Stimulated activated CD8-positive, alpha-beta memory T cell treated with anti-CD3 and anti-CD28 coated beads, Interleukin-7, amount 100 ng/mL, for 24 hours (primary cell): ENCODE measurements at regions not wholly inside any gene's neighbourhood (a gene's known extent, or its start where the extent isn't known, plus 50 kb on each side); places are given as distances from the start of the nearest gene placed in this dataset.
A peak's percentile ranks its signal among the peaks of the same experiment; 100 is the strongest.
"Not testable (repeated sequence)": the region's sequence is repeated elsewhere in the genome, so short reads cannot be mapped to it uniquely, and the experiment has no call there.

Experiments used
- DNase-seq: peaks from one replicate; pipeline ENCODE4 v3.0.0-alpha.2; 2020; ENCODE audit warnings: low read depth

DNA sequence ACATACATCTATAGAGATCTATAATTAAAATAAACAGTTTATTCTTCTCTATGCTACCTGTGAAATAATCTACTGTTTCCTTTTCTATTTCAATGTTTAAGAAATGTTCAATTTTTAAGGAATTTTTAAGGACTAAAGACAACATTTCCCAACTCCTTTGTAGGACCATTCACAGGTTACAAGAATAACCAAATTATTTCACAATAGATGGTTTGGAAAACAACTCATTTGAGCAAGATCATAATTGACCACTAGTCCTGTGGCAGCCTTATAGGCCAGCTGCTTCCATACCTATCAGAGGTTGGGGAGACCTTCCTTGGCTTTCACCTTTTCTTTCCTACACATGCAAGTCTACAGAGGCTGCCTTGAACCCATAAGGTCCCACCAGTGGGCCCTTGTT lies 193.7 kb downstream of the TTC39B start:
- DNase-seq, result no peak

- DNase-seq, result no peak
Observed at GRCh38 chr9:15111071-15111470, 195.9 kb downstream of the TTC39B start.

DNA sequence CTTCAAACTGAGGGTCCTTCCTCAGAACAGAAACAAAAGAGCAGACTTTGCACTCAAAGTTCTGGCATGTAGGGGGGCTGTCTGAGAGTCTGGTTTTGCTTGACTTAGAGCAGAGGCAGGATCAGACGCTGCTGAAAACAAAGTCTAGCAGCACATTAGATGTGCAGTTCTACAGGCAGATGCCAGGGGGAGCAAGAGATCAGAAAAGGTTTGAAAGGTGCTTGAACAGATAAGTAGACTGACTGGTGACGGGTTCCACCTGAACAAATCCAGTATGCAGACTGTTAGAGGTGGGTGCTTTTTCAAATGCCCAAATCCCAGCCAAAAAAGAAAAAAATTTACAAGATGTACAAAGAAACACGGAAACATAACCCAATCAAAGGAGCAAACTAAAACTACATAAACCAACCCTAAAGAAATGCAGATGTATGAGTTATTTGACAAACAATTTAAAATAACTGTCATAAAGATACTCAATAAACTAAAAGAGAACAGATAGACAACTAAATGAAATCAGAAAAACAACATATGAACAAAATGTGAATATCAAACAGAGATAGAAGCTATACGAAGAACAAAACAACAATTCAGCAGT lies 194.7 kb upstream of the FREM1 start:
- DNase-seq, result peak; percentile 6

DNA sequence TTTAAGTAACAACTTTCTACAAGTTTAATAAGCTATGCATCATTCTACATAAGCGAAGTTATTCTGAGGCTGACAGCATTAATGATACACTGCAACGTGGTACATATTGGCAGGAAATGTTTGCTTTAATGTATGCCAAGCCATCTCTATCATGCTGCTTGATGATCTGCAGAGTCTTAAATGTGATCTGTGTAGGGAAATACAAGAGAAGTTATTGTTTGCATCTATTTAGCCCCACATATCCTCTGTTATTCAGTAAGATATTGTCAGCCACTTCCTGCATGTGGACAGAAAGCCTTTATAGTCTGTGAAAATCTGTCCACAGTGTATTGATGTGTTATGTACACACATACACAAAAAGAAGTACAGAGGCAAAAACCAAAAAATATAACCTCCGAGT lies 193.1 kb upstream of the FREM1 start:
- no peak for DNase-seq

DNA sequence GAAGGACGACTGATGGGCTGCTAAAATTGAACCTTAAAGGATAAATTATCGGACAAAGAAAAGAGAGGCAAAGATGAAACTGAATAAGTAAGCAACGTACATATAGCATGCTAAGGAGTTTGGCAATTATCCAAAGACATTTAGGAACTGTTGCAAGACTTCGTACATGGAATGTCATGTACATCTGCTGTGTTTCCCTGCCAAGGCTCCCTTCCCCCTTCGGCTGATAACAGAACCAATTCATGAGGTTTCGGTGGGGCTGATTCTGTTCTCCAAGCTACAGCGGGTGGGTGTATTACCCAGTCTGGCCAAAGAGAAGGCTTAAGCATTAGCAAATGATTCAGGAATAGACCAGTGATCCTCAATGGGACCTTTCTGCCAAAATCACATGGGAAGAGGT lies 190.9 kb upstream of the FREM1 start:
- DNase-seq, result no peak

DNA sequence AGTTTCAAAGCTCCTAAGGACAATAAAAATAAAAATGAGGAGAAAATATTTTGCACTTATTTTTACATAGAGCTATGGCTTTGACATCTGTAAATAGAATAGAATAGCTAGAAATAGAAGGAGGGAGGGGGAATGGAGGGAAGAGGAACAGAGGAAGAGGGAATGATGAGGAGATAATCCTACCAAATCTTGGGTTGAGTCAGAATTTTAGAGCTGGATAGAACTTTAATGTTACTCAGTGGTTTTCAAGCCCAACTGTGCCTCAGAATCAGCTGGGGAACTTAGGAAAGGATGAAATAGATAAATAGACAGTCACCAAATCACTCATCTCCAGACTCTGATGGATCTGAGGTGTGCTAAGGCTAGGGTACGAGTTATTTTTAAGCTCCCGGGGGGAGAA lies 190.3 kb upstream of the FREM1 start:
- no peak for DNase-seq

DNA sequence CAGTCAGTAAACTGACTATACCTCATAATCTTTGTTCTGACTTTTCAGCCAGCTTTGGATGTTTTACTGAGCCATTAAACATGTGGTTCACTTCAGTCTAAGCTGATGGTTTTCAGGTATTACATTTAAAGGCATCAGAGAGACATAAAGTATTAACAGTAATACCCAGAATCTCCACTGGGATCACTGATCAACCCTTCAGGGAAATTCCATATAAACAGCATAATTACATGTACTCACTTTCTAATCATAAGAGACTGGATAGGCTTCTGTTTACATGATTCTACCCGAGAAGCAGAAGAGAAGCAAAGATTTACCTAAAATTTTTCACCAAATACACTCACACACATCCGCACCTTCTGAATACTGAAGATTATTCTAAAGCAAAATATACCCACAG lies 186.7 kb upstream of the FREM1 start:
- no peak for DNase-seq

DNA sequence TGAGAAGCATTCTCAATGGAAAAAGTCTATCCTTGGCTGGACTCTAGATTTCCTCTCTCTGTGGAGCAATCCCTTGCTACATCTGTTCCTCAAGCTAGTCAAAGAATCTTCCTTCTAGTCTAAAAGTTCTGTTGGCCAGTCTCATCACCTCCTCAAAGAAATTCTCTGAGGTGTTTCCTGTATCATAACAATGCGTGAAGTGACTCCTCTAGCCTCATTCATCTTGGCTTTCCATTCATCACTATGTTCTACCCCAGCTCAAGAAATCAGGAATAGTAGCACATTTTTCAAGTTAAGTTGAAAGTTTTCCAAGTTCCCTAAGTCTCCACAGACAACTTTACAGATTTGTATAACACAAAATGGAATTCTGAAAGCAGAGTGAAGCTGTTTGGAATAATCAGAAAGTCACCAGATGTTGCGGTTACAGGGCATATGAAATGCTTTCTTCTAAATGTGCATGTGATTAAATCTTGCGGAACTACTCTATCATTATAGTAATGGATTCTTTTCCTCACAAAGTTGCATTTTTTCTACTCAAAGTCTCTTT lies 176.6 kb upstream of the FREM1 start:
- no peak for DNase-seq

GRCh38 chr9:15086156-15086763 lies 176.0 kb upstream of the FREM1 start:
- no peak for DNase-seq

DNA sequence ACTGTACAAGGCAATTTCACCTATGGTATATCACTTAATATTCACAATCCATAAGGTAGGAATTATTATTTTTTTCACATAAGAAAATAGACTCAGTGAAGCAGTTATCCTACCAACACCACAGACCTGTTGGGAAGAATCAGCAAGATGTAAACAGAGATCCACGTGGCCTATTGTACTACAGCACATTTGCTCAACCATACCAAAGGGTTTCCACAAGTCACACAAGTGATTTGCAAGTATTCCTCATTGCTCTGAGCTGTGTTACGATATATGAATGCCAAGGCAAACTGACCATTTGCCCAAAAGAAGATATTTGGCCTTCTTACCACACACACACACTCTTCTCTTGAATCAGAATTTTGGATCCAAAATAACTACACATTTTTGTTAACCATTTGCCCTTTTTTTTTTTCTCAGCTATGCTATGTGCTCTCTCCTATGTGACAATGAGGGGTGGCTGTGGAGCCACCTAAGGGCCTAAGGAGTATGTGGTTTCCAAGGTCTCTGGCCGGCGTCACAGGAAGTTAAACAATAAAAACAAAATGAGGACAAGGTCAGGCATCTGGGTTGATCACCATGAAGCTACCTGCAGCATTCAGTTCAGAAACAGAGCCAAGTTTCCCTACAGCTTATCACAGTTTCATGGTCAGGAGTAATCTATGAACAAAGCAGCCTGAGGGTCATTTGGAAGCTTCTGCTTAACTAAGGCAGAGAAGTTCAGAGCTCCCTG lies 171.0 kb upstream of the FREM1 start:
- no peak for DNase-seq

DNA sequence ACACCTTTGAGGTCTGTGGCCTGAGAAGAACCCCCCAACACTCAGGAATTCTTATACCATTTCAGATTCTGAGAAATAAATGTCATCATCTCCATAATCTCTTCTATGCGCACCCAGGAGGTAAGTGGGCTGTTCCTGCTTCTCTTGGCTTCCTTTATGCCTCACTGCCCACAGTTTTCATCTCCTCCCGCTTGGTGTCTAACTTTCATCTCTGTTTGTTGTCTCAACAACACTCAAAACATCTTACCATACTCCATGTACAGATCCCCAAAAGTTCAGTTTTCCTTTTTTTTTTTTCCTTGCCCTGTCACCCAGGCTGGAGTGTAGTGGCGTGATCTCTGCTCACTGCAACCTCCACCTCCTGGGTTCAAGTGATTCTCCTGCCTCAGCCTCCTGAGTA lies 170.2 kb upstream of the FREM1 start:
- no peak for DNase-seq

GRCh38 chr9:15079989-15080388 lies 169.8 kb upstream of the FREM1 start:
- DNase-seq, result no peak

DNA sequence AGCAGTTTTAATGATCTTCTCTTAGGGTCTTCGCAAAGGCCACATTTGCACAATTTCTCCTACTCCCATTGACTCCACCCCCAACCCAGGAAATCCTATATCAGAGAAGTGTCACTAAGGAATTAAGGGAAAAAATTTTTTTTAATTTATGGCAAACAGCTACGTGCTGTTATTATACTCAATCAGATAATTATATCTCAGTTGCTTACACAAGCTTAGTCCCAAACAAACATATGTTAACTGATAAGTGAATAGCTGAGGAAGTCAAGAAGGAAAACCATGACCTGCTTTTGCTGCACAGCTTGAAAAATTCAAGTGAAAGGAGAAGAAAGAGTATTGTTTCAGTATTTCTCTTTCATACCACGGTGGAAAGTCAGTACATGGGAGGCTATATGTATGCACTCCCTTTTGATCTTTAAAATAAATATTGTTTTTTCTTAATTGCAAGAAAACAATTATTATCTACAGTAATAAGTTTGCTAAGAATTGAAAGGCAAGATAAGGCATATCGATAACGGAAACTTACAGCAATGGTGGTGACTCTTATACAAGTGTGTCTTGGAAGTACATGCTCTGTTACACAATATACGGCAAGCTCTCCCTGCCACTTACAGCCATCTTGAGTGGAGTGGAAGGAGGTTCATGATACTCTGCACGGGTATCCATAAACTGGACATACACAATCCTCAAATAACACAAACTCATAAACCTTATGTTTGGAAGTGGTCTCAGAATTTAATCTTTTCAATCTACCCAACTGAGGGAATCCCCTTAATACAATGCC lies 167.9 kb upstream of the FREM1 start:
- DNase-seq, result no peak

DNA sequence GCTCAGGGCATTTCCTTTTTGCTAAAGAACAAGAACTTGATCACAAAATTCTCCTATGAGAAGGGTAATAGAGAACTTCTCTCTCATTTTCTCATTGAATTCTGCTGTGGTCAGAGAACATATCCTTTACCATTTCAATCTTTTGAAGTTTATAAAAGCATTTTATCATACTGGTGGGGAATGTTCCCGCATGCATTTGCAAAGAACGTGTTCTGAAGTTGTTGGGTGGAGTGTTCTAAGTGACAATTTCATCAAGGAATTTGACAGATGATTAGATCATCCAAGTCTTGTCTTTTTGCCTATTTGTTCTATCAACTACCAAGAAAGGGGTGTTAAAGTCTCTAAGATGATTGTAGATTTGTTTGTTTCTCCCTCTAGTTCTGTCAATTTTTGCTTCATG lies 163.4 kb upstream of the FREM1 start:
- DNase-seq, result no peak

- no peak for DNase-seq
Observed at GRCh38 chr9:15070716-15071115, 160.5 kb upstream of the FREM1 start.

DNA sequence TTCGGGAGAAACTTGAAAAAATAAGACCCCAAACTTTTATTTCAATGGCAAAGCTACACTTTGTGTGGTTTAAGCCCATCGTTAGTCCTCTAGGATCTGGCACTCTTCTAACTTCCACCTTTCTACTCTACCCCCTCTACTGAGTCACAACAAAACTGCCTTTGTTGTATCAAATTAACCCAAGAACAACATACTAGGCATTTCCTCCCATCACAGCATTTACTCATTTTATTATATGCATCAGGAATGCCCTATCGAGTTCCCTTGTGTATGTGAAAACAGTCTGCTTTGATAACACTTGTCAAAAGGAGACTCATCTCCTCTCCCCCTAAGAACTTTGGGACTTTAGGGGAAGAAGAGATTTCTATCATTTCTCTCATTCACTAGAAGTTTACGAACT lies 158.9 kb upstream of the FREM1 start:
- DNase-seq, result no peak

DNA sequence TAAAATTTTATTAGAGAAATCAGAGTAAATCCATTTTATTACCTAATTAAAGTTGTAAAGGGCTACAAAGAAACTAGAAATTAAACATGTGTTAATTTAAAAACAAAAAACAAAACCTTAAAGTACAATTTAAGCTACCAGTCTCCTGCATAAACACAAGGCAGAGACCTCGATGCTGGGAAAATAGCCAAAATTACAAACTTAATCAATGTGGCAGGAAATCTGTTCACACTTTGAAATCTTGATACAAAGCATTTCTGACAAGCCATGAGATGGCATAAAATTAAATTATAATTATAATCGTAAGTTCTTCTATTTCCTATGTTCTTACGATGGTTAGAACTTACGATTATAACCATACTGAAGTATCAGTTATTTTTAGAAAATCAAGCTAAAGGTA lies 158.0 kb upstream of the FREM1 start:
- no peak for DNase-seq

DNA sequence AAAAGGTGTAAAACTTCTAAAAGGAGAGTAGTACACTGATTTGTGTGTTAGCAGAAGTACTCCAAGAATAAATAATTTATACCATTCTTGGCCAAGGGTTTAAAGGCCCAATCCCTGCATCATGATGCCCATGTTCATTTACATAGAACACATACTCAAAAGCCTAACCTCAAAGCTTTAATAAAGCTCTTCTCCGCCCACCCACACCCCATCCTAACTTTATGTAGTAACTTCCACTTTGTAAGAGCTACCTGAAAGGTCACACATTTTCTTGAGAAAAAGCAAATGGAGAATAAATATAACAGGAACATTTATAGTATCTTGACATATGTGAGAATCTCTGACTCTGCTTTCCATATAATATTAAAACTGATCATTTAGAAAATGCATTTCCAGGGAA lies 148.8 kb upstream of the FREM1 start:
- no peak for DNase-seq

DNA sequence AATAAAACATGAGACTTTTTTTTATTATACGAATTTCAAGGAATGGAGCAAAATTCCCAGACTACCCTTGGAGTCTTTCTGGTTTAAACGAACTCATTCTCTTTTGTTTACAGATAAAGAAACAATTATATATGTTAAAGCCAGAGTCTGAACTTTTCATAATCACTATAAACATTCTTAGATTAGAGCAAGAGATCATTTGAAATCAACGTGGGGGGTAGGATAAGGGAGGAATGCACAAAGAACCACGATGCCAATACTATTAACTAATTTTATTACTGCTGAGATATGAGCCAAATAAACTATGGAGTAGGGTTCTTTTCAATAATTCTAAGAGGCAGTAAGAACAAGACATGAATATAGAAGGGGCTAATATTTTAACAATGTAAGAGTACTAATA lies 148.0 kb upstream of the FREM1 start:
- no peak for DNase-seq

DNA sequence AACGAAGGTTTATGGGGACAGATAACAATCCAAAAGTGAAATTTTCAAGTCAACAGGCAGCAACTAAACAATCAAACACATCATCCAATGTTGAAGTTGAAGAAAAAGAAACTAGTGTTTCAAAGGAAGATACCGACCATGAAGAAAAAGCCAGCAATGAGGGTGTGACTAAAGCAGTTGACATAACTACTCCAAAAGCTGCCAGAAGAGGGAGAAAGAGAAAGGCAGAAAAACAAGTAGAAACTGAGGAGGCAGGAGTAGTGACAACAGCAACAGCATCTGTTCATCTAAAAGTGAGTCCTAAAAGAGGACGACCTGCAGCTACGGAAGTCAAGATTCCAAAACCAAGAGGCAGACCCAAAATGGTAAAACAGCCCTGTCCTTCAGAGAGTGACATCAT lies 145.1 kb upstream of the FREM1 start:
- not testable (repeated sequence) for DNase-seq

- DNase-seq, result no peak
Observed at GRCh38 chr9:15048772-15049171, 138.5 kb upstream of the FREM1 start.

DNA sequence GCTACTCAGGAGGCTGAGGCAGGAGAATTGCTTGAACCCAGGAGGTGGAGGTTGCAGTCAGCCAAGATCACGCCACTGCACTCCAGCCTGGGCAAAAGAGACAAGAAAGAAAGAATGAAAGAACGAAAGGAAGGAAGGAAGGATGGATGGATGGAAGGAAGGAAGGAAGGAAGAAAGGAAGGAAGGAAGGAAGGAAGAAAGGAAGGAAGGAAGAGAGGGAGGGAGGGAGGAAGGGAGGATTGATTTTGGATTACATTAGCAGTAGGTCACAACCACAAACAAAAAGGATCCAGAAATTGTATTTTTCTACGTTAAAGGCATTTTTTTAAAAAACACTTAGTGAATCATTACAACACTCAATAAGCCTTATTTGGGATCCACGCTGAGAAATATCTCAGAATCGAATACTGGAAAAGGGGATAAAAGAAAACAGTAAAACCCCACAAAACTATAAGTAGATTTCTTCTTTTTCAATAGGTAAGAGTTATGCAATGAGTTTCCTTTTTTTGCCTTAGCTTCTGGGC lies 136.9 kb upstream of the FREM1 start:
- DNase-seq, result no peak
